ENCODE measurements at regions not wholly inside any gene's neighbourhood (a gene's known extent, or its start where the extent isn't known, plus 50 kb on each side); places are given as distances from the start of the nearest gene placed in this dataset.

DNA sequence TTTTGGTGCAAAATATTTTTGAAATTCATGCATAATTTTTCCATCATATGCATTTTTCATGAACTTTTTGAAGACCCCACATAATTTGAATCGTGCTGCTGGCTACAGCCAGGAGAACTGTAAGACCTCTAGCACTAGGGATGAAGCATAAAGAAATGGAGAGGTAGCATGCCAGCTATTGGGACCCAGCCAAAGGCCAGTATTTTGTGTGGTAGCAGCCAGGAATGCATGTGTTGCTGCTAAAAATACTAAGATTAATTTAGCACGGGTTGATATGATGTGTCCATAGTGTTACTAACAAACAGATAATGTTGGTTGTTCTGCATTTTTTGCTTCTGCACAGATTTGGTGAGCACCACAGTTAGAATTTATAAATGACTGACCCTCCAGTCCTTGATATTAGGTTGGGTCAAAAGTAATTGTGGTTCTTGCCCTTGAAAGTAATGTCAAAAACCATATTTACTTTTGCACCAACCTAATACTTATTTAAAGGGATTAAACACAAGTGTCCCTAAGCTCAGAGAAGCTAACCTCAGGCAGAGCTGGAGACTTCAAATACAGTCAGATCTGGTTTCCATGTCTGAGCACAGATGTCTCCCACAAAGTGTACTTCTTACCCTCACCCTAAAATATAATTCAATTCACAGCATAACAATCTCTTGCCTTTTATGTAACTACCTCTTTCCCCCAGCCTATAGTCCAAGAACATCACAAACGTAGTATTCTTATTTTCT is 54.1 kb upstream of the NPSR1 start:
- no peak for DNase-seq
